ENCODE measurements at regions not wholly inside any gene's neighbourhood (a gene's known extent, or its start where the extent isn't known, plus 50 kb on each side); places are given as distances from the start of the nearest gene placed in this dataset.

DNA sequence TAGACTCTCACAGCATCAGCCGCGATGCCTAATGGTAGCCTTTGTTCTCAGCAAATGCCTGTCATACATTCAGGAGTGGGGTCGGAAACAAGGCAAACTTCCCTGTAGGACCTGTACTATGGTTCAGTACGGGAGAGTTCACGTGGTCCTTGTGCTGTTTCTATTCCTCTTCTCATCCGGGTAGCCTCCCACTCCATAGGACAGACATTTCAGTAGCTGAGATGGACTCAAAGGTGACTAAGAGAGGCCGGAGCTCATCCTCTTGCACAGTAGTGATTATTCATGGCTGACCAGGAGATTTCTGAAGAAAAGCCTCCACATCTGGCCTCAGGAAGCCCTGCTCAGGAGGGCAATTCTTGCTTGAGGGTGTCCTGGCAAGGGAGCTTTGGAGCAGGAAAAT lies 117.8 kb upstream of the SPRED2 start:
- no peak for DNase-seq

DNA sequence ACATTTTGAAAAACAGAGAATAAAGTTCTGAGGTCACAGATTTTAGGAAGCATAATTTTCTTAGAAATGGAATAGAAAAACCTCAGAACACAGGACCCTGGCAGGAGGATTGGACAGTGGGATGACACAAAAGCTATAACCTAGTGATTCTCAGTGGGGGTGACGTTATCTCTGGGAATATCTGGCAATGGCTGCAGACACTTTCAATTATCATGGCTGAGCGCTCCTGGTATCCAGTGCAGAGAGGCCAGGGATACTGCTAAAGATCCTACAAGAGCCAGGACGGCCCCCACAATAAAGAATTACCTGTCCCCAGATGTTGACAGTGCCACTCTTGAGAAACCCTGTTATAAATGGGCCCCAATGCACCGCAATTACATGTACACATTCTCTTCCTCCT lies 117.2 kb upstream of the SPRED2 start:
- DNase-seq = no peak

- DNase-seq = no peak
Measured at GRCh38 chr2:65549257-65549627, 116.8 kb upstream of the SPRED2 start.

GRCh38 chr2:65548576-65549256 lies 116.3 kb upstream of the SPRED2 start:
- DNase-seq = no peak

- no peak for DNase-seq
Measured at GRCh38 chr2:65548064-65548463, 115.7 kb upstream of the SPRED2 start.

DNA sequence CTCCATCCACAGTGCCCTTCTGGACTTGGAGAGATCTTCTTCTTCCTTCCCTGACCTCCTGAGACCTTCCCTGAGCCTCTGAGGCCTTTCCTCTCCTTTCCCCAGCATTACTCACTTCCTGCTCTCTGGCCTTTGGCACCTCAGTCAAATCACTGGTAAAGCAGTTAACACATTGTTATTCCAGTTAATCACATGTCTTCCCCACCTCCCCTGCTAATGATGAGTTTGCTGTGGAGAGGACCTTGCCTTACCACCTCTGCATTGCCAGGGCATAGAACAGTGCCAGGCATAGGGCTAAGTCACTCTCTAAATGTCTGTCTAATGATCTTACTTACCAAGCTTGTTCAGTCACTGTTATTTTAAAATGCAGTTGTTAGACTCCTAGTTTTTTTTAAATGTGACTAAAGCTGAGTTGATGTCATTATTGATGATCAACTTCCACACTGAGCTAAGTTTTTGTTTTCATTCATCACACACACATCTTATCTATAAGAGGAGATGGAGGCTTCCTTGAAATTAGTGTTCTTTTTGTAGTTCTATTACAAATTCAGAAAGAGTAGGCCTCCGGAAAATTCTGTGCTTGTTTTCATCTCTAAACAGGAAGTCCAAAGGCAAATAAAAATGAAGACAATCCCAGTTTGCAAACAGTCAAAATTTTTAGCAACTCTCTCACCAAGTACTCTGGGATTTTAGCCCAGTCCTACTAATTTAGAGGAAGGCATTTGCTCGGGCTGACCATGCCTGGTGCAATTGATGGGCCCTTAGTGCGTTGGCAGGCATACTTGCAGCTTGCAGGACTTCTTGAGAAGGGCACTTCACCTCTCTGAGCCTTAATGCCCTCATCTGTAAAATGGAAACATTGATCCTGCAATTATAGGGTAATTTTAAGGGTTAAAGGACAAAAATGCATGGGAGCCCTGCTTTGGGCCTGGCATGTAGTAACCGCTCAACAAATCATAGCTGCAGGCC lies 113.7 kb upstream of the SPRED2 start:
- DNase-seq = no peak

- no peak for DNase-seq
Measured at GRCh38 chr2:65541773-65542172, 109.4 kb upstream of the SPRED2 start.

DNA sequence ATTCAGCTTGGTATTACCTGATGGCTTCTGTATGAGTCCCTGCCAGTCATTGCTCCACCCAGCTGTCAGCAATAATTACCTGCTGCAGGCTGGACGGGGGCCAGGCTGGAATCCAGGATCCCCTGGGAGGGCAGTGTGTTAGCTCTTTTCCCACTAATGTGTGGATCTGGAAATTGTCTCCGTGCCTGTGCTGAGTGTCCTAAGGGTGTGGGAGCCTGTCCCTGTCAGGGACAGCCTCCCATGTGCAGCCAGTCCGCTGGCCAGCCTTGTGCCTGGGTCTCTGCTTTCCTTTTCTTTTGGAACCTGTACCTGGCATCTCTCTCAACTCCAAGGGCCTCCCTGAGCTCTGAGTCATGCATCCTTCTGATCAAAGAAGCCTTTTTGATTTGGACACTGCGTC lies 107.2 kb upstream of the SPRED2 start:
- DNase-seq = no peak

GRCh38 chr2:65537651-65538385 lies 105.4 kb upstream of the SPRED2 start:
- no peak for DNase-seq

DNA sequence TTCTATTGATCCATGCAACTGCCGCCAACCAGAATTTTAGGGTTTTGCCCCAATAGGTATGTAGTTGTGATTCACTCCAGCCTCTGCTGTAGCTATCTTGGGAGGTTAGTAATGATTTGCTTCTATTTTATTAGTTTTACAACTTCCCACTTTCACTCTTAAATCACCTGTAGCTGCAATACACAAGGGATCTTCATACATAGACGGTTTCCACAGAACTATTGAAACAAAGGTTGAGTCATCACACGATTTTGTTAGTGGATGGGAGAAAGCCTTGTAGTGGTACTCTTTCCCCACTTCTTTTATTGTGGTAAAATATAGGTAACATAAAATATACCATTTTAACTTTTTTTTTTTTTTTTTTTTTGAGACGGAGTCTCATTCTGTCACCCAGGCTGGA lies 104.2 kb upstream of the SPRED2 start:
- DNase-seq = no peak

DNA sequence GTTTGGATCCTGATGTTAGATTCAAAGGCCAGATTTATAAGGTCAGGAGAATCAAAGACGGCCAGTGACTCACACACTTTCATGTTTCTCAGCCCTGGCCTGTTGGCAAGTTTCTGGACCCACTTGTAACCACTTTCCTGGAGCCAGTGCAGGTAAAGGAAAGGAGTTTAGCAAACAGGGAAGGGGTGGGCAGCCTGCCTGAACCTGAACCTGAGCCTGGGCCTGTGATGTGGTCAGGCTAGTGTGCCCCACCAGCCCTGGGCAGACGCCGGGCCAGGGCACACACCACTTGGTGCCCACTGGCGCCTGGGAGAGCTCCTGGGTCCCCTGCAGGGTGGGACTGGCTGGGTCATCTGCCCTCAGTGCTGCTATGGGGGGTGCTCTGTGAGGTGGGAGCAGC lies 100.5 kb upstream of the SPRED2 start:
- DNase-seq = no peak

- no peak for DNase-seq
Measured at GRCh38 chr2:65532326-65532725, 99.9 kb upstream of the SPRED2 start.

GRCh38 chr2:65530547-65531320 lies 98.3 kb upstream of the SPRED2 start:
- DNase-seq = no peak

- no peak for DNase-seq
Measured at GRCh38 chr2:65529419-65529818, 97.0 kb upstream of the SPRED2 start.

DNA sequence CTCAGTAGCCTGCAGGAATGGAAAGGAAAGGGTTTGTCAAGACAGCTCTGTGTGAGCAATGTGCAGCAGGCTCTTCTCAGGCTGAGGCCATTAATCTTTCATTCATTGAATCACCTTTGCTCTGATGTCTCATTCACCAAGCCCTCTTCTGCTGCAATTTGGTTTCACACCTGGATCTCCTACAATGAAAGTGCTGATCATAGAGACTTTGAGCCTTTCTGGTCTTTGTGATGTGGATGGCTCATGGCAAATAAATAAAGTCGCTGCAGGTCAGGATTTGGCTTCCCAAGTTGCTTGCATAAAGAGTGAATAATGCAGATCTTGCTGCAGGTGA lies 95.8 kb upstream of the SPRED2 start:
- no peak for DNase-seq

DNA sequence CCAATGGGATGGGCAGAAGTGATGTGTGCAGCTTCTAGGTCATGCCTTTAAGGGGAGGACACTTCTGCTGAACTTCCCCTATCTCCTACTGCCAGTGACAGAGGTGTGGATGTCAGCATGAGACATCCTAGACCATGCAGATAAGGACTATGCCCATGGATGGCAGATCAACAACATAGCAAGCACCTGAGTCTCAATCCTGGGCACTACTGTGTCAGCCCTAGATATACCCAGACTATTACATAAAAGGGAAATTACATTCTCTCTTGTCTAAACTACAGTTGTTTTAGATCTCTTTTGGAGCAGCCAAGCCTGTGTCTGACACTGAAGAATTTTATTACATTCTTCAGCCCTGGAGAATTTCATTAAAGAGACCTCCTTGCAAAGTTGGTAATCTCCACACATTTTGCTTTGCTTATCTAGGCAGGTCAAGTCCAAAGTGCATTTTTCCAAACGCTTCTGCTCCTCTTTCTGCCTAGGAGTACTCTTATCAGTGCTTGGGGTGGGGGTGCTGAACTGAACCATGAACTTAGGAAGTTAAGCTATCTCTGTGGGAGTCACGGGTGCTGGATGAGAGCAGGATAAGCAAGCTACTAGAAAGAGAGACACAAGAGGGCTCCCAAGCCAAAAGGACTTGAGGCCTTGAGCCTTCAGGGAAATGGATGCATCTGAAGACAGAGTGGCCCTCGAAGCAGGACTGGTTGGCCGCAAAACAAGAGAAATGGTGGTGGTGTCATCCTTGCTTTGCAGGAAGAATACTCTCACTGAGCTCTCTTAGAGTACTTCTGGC lies 95.2 kb upstream of the SPRED2 start:
- no peak for DNase-seq

DNA sequence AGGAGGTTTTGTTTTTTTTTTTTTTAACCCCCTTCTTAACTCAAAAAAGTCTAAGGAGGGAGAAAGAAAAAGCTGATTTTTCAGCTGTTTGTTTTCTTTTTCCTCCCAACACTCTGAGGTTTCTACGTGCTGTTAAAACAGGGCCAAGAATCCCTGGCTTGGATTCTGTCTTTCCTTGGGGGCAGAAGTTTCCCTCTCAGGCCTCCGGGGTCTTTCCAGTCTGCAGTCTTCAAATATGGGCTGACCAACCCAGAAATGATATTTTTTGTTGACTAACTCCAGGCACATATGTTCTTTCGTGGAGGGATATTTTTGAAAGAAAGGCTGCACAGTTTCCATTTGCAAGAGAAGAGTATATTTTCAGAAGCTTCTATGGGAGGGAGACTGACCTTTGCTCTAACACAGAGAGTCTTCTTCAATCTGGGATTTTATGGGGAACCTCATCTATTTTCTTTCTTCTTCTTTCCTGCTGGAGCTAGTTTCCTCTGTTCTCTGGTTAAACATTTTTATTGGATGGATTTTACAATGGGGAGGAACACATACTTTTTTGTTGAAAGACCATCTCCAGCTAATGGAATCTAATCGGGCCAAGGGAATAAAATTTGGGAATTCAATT lies 93.3 kb upstream of the SPRED2 start:
- DNase-seq = no peak

DNA sequence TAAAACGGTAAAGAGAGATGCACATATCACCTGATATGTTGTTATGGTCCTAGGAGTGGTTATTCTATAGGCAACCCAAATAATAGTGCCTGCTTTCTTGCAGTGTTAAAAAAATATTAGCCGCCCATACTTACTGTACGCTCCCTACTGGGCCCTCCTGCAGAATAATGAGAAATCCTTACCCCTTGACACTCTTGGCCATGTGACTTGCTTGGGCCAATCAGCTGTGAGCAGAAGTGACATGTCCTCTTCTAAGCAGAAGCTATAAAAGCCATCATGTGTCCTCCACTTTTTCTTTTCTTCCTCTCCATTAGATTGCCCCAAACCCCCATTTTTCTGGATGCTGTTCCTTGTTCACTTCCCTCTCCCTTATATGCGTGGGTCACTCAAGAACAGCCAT lies 90.5 kb upstream of the SPRED2 start:
- no peak for DNase-seq

- no peak for DNase-seq
Measured at GRCh38 chr2:65518751-65519150, 86.4 kb upstream of the SPRED2 start.

DNA sequence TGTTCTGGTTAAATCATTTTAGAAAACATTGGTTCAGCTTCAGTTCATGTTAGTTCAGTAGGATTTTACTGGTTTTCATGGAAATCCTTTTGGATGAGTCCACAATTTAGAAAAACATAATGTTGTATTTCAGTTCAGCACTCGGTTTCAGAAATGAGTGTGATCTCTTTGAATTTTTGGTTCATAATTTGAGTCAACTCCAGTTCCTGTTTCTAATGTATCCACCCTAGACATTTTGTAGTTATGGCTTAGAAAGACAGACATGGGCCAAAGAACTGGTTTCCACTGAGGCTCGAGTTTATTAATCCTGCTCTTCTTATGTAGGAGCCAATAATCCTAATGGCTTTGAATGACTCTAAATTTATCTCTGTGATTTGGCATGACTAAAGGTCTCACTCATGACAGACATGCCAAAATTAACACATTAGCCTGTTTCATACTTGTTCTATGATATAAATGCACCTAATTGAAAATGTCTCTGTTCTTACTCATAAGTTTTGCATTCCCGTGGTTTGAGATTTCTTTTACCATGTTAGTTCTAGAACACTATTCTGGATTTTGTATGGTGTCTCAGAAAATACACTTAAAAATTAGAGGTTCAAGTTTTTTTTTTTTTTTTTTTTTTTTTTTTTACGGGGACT lies 82.3 kb upstream of the SPRED2 start:
- no peak for DNase-seq

- DNase-seq = no peak
Measured at GRCh38 chr2:65512783-65513182, 80.4 kb upstream of the SPRED2 start.
